ENCODE measurements at regions not wholly inside any gene's neighbourhood (a gene's known extent, or its start where the extent isn't known, plus 50 kb on each side); places are given as distances from the start of the nearest gene placed in this dataset.

DNA sequence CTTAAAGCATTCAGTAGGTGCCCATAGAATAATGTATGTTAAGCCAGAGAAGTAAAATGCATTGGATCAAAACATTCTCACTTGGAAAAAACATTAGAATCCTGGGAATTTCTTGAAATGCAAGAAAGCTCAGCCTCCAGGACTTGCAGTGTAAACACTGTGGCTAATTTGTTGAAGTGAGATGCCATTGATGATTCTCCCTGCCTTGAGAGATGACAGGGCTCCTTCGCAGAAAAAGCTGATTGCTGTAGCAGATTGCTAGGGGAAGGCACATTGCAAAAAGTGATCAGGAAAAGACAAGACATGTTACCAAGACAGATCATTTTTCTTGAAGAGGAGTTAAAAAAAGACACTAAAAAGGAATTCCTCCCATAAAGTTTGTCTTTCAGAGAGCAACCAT, 204.2 kb upstream of the HMGA2 start:
- Histone ChIP-seq H3K4me1 (ENCODE audit: control insufficient read depth, insufficient read depth, low read length) (no peaks in the 10 kb centered on the region), H3K4me3 (ENCODE audit: low read length) (no peak overlapping the region), H3K27me3 (ENCODE audit: control insufficient read depth, insufficient read depth, low read length) (no peaks in the 10 kb centered on the region), H3K9me3 (replicated peaks; ENCODE audit: control insufficient read depth, low read depth, low read length) (no peaks in the 10 kb centered on the region), H3K36me3 (ENCODE audit: control insufficient read depth, insufficient read depth, low read length) (no peaks in the 10 kb centered on the region), H3K27ac (ENCODE audit: low read length) (peak overlapping the region; percentile 15)
- DNase-seq = peak; percentile 55
- no CpG with 5 or more reads among the region's 1 CpG for WGBS (ENCODE audit: insufficient coverage)

DNA sequence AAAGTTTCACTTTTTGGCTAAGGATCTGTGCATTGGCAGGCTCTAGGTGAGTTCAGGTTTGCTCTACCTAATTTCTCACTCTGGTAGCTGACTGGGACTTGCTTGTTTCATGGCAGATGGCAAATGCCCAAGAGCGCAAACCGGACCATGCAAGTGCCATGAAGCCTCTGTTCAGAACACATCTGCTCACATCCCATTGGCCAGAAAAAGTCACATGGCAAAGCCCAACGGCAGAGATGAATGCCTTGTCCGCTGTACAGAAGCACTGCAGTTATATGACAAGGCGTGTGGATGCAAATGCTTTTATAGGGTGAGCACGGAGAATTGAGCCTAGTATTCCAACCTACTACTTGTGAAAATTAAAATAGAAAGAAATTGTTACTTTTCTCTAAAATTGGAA, 202.2 kb upstream of the HMGA2 start:
- Histone ChIP-seq H3K9me3 (replicated peaks; ENCODE audit: control insufficient read depth, low read depth, low read length) (no peaks in the 10 kb centered on the region), H3K27ac (ENCODE audit: low read length) (no peak overlapping the region), H3K27me3 (ENCODE audit: control insufficient read depth, insufficient read depth, low read length) (no peaks in the 10 kb centered on the region), H3K4me1 (ENCODE audit: control insufficient read depth, insufficient read depth, low read length) (no peaks in the 10 kb centered on the region), H3K36me3 (ENCODE audit: control insufficient read depth, insufficient read depth, low read length) (no peaks in the 10 kb centered on the region), H3K4me3 (ENCODE audit: low read length) (no peak overlapping the region)
- 100% methylated on average over 2 of the region's 6 CpGs for WGBS (ENCODE audit: insufficient coverage)
- no peak for DNase-seq

DNA sequence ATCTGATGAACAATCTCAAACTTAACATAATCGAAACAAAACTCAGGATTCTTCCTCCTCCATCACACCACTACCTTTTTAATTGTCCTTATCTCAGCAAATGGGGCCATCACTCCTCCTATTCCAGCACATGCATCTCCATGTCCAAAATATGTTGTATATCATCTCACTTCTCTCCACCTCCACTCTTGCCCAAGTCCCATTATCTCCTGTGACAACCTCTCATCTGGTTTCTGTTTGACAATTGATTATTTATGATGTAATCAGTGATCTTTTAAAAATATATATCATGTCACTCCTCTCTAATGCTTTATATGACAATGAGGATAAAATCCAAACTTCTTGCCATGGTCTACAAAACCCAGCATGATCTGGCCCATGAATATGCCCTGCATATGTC, 200.8 kb upstream of the HMGA2 start:
- DNase-seq = no peak
- Histone ChIP-seq H3K4me1 (ENCODE audit: control insufficient read depth, insufficient read depth, low read length) (no peaks in the 10 kb centered on the region), H3K36me3 (ENCODE audit: control insufficient read depth, insufficient read depth, low read length) (no peaks in the 10 kb centered on the region), H3K27me3 (ENCODE audit: control insufficient read depth, insufficient read depth, low read length) (no peaks in the 10 kb centered on the region), H3K4me3 (ENCODE audit: low read length) (no peak overlapping the region), H3K27ac (ENCODE audit: low read length) (no peak overlapping the region), H3K9me3 (replicated peaks; ENCODE audit: control insufficient read depth, low read depth, low read length) (no peaks in the 10 kb centered on the region)
- 88% methylated on average over 1 of the region's 1 CpG for WGBS (ENCODE audit: insufficient coverage)

DNA sequence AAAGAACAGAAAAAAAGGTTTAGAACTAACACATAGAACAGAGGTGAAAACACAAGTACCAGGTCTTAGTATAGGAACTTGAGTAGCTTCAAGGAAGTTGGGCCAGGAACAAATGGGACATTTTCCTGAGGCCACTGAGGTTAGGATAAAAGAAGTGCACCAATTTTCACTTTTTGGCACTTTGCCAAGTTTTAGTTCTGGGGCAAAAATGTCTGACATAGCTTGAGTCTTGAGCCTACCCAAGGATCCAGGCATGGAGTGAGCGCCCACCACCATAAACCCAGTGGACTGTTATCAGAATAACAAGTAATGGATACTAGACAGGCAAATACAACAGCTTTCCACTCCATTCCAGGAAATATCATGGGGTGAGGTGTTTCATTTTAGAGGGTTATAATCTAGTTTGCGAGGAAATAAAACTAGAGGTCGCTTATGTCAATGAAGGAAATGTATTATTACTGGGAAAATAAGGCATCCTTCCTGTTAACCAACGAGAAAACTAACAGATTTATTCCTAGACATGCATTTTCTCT, 199.7 kb upstream of the HMGA2 start:
- DNase-seq = no peak
- WGBS (ENCODE audit: insufficient coverage) = no CpG with 5 or more reads among the region's 4 CpGs
- no peaks in the 10 kb centered on the region for H3K4me1 ChIP-seq (ENCODE audit: control insufficient read depth, insufficient read depth, low read length)

DNA sequence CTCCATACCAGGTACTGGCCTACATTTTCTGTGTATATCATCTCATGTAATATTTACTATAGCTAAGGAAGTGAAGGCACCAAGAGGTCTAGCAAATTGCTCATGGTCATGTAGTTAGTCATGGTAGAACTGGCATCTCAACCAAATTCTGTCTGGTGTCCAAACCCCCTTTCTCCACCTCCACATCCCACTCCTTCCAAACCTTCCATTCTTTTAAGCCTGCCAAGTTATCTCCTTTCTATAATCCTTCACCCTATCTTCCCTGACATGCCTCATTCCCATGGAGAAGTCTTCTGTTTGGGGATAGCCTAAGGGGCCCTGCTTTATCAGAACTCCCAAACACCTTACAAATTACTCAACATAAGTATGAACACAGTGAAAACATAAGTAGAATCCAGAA, 196.2 kb upstream of the HMGA2 start:
- Histone ChIP-seq H3K27me3 (ENCODE audit: control insufficient read depth, insufficient read depth, low read length) (no peaks in the 10 kb centered on the region), H3K4me1 (ENCODE audit: control insufficient read depth, insufficient read depth, low read length) (peaks cover 7% of the 10 kb centered on the region), H3K36me3 (ENCODE audit: control insufficient read depth, insufficient read depth, low read length) (no peaks in the 10 kb centered on the region), H3K9me3 (replicated peaks; ENCODE audit: control insufficient read depth, low read depth, low read length) (no peaks in the 10 kb centered on the region), H3K4me3 (ENCODE audit: low read length) (no peak overlapping the region), H3K27ac (ENCODE audit: low read length) (no peak overlapping the region)
- DNase-seq = no peak

More for the DNA sequence above, 199.7 kb upstream of the HMGA2 start:
- no peak overlapping the region for H3K27ac ChIP-seq (ENCODE audit: low read length)
- no peaks in the 10 kb centered on the region for H3K36me3 ChIP-seq (ENCODE audit: control insufficient read depth, insufficient read depth, low read length)
- H3K27me3 ChIP-seq (ENCODE audit: control insufficient read depth, insufficient read depth, low read length) = no peaks in the 10 kb centered on the region
- H3K9me3 ChIP-seq (replicated peaks; ENCODE audit: control insufficient read depth, low read depth, low read length) = no peaks in the 10 kb centered on the region
- no peak overlapping the region for H3K4me3 ChIP-seq (ENCODE audit: low read length)

DNA sequence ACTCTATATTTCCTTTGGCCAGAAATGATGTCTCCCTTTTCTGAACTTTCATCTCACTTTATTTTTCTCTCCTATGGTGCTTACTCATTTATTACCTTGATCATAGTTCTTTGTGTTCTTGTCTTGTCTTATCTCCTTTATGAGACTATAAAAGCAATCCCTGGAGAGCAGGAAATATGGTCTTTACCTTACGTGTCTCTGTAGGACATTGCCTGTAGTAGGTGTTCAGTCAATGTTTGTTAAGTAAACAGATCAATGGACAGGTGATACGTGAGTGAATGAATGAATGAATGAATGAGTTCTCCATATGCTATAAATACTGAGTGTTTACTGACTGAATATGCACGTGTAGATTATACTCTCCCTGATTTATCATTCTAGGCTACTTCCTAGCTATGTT, 193.7 kb upstream of the HMGA2 start:
- no CpG with 5 or more reads among the region's 3 CpGs for WGBS (ENCODE audit: insufficient coverage)
- H3K4me3 ChIP-seq (ENCODE audit: low read length) = no peak overlapping the region
- no peaks in the 10 kb centered on the region for H3K9me3 ChIP-seq (replicated peaks; ENCODE audit: control insufficient read depth, low read depth, low read length)
- H3K27me3 ChIP-seq (ENCODE audit: control insufficient read depth, insufficient read depth, low read length) = no peaks in the 10 kb centered on the region
- no peaks in the 10 kb centered on the region for H3K36me3 ChIP-seq (ENCODE audit: control insufficient read depth, insufficient read depth, low read length)
- H3K27ac ChIP-seq (ENCODE audit: low read length) = no peak overlapping the region
- peaks cover 7% of the 10 kb centered on the region for H3K4me1 ChIP-seq (ENCODE audit: control insufficient read depth, insufficient read depth, low read length)
- no peak for DNase-seq

DNA sequence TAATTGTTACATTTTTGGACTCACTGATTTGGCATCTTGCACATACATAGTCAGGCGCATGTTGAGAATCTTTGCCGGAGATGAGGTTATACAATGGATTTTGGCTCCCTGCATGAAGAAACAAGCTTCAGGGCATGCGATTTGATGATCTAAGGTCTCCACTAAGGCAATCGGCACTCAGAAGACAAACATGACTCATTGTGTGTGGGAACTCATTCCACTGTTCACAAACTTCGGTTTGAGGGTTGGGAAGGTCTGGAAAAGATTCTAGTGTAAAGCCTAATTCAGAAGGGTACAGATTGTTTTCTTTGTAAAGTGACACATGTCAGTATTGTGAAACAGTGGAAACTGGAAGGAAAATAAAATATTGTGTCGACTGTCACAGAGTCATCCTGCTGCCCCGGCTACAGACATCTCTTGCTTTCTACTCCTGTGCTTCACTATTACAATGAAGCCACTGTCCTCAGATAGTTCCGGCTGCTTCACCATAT, 192.6 kb upstream of the HMGA2 start:
- WGBS (ENCODE audit: insufficient coverage) = 60% methylated on average over 5 of the region's 8 CpGs

DNA sequence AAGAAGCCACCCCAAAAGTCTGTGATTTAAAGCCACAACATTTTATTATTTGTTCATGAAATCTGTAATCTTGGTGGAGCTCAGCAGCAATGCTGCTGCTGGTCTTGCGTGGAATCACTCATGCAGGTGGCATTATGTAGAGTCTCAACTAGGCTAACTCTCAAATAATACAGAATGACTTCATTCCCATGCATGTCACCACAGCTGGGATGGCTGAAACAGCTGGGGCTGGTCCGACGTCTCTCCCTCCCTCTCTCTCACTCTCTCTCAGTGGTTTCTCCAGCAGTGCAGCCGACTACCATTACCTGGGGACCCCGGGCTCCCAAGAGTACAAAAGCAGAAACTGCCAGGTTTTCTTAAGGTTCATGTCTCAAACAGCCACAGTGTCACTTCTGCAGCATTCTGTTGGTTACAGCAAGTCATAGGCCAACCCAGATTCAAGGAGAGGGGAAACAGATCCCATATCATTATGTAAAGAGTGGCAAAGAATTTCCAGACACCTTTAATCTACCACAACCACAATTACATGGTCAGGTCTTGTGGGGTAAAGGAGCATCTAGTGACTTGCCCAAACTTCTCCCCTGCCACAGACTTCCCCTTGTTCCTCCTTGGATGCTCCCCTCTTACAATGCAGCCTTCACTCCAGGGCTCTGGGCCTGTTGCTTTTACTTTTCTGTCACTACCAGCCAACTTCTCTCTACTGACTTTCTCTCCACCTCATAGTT, 192.0 kb upstream of the HMGA2 start:
- Histone ChIP-seq H3K27me3 (ENCODE audit: control insufficient read depth, insufficient read depth, low read length) (no peaks in the 10 kb centered on the region), H3K36me3 (ENCODE audit: control insufficient read depth, insufficient read depth, low read length) (no peaks in the 10 kb centered on the region), H3K27ac (ENCODE audit: low read length) (no peak overlapping the region), H3K4me1 (ENCODE audit: control insufficient read depth, insufficient read depth, low read length) (peaks cover 7% of the 10 kb centered on the region), H3K4me3 (ENCODE audit: low read length) (no peak overlapping the region), H3K9me3 (replicated peaks; ENCODE audit: control insufficient read depth, low read depth, low read length) (no peaks in the 10 kb centered on the region)
- DNase-seq = peak; percentile 31
- WGBS (ENCODE audit: insufficient coverage) = 46% methylated on average over 5 of the region's 5 CpGs

More for the DNA sequence above, 192.6 kb upstream of the HMGA2 start:
- H3K27me3 ChIP-seq (ENCODE audit: control insufficient read depth, insufficient read depth, low read length) = no peaks in the 10 kb centered on the region
- no peaks in the 10 kb centered on the region for H3K9me3 ChIP-seq (replicated peaks; ENCODE audit: control insufficient read depth, low read depth, low read length)
- DNase-seq = peak; percentile 38
- H3K4me1 ChIP-seq (ENCODE audit: control insufficient read depth, insufficient read depth, low read length) = peaks cover 7% of the 10 kb centered on the region
- H3K27ac ChIP-seq (ENCODE audit: low read length) = no peak overlapping the region
- no peaks in the 10 kb centered on the region for H3K36me3 ChIP-seq (ENCODE audit: control insufficient read depth, insufficient read depth, low read length)
- no peak overlapping the region for H3K4me3 ChIP-seq (ENCODE audit: low read length)

DNA sequence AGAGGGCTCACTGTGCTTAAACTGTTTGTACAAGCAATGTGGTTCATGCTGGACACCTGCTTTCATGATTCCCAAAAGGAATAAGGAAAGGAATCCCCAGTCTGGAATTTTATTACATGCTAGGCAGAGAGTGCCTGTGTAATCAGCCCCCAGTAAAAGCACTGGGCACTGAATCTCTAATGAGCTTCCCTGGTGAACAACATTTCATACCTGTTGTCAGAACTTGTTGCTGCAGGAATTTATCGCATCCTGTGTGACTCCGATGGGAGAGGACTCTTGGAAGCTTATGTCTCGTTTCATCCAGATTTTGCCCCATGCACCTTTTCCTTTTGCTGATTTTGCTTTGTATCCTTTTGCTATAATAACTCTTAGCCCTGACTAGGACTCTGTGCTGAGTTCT, 190.2 kb upstream of the HMGA2 start:
- WGBS (ENCODE audit: insufficient coverage) = 31% methylated on average over 3 of the region's 3 CpGs
- no peak overlapping the region for H3K4me3 ChIP-seq (ENCODE audit: low read length)
- peaks cover 7% of the 10 kb centered on the region for H3K4me1 ChIP-seq (ENCODE audit: control insufficient read depth, insufficient read depth, low read length)
- H3K27ac ChIP-seq (ENCODE audit: low read length) = no peak overlapping the region
- H3K36me3 ChIP-seq (ENCODE audit: control insufficient read depth, insufficient read depth, low read length) = no peaks in the 10 kb centered on the region
- H3K27me3 ChIP-seq (ENCODE audit: control insufficient read depth, insufficient read depth, low read length) = no peaks in the 10 kb centered on the region
- no peak for DNase-seq
- no peaks in the 10 kb centered on the region for H3K9me3 ChIP-seq (replicated peaks; ENCODE audit: control insufficient read depth, low read depth, low read length)

DNA sequence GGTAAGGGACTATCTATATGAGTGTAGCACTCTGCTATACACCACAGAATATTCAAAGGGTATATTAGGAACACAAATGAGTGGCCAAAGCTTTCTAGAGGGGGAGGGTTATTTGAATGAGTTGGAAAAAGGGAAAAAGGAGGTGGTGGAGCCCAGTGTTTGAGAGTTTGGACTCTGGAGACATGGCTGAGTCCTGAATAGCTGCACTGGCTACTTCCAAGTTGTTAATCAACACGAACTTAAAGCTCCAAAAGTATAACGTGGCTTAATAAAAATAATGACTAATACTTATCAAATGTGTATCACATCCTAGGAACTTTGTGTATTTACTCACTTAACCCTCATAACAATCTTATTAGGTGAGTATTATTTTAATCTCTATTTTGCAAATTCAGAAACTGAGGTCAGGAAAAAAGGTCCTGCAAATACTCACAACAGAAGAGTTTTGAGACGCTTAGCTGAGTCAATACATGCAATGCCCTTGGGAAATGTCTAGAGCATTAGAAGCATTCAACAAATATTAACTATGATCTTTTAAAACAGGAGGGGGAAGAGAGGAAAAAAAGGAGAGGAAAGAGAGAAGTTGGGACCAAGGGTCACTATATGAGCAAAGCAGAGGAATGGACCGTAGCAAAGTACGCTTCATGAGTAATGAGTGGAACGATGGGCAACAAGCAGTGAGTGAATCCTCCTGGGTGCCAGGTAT, 189.5 kb upstream of the HMGA2 start:
- Histone ChIP-seq H3K4me1 (ENCODE audit: control insufficient read depth, insufficient read depth, low read length) (peaks cover 7% of the 10 kb centered on the region), H3K4me3 (ENCODE audit: low read length) (no peak overlapping the region), H3K27ac (ENCODE audit: low read length) (no peak overlapping the region), H3K9me3 (replicated peaks; ENCODE audit: control insufficient read depth, low read depth, low read length) (no peaks in the 10 kb centered on the region), H3K27me3 (ENCODE audit: control insufficient read depth, insufficient read depth, low read length) (no peaks in the 10 kb centered on the region), H3K36me3 (ENCODE audit: control insufficient read depth, insufficient read depth, low read length) (no peaks in the 10 kb centered on the region)
- no peak for DNase-seq
- 91% methylated on average over 3 of the region's 6 CpGs for WGBS (ENCODE audit: insufficient coverage)
